Tibial nerve (tissue), 4 donors: ENCODE measurements at regions not wholly inside any gene's neighbourhood (a gene's known extent, or its start where the extent isn't known, plus 50 kb on each side); places are given as distances from the start of the nearest gene placed in this dataset.

Experiments
- DNase-seq, 2 donors: peaks; one replicate each; pipeline ENCODE4 v3.0.0-alpha.2; 2019; ENCODE audit warnings: low spot score in 2 of 2
- H3K27ac ChIP-seq, 4 donors: fragments of 200-600 bp; sonication (generic) in 3 of 4; one replicate each; pipeline ENCODE4 v1.5.1; 2017 to 2019; ENCODE audit warnings: mild to moderate bottlenecking in 1 of 4
- H3K27me3 ChIP-seq, 2 donors: fragments of 200-600 bp; sonication (generic) in 1 of 2; one replicate each; pipeline versions ENCODE4 v1.5.1 to v1.6.0; 2017 to 2019
- H3K36me3 ChIP-seq, 3 donors: fragments of 200-600 bp; sonication (generic); one replicate each; pipeline ENCODE4 v1.5.1; 2018 to 2019
- H3K4me1 ChIP-seq, 4 donors: fragments of 200-600 bp; sonication (generic) in 3 of 4; one replicate each; pipeline ENCODE4 v1.5.1; 2017 to 2019
- H3K4me3 ChIP-seq, 4 donors: fragments of 200-600 bp; sonication (generic) in 3 of 4; one replicate each; pipeline ENCODE4 v1.5.1; 2017 to 2019; ENCODE audit warnings: mild to moderate bottlenecking in 1 of 4, moderate library complexity in 1 of 4
- H3K9me3 ChIP-seq, 4 donors: fragments of 200-600 bp; sonication (generic) in 3 of 4; one replicate each; pipeline ENCODE4 v1.5.1; 2017 to 2019
- CTCF ChIP-seq, 5 experiments: fragments of 200-600 bp in 3 of 5; fragments of 450-650 bp in 2 of 5; sonication (generic) in 3 of 5; IDR thresholded peaks; one replicate each; pipeline ENCODE4 v1.5.1; 2016 to 2019; ENCODE audit warnings: antibody characterized with exemption in 5 of 5, mild to moderate bottlenecking in 3 of 5, moderate library complexity in 2 of 5
- EP300 ChIP-seq, 2 donors: sonication (generic); formaldehyde crosslinking; IDR thresholded peaks; one replicate each; pipeline ENCODE4 v1.6.1; 2017; ENCODE audit warnings: antibody characterized with exemption in 2 of 2, mild to moderate bottlenecking in 1 of 2
- POLR2A ChIP-seq, 2 donors: fragments of 450-650 bp; IDR thresholded peaks; one replicate each; pipeline ENCODE4 v1.6.1; 2017; ENCODE audit warnings: antibody characterized with exemption in 2 of 2, mild to moderate bottlenecking in 2 of 2, moderate library complexity in 2 of 2
- WGBS, 2 donors: methylation state at CpG; one replicate each; pipeline ENCODE4 v1.1.5; 2018; 5-methylcytosine and 5-hydroxymethylcytosine counted together

DNA sequence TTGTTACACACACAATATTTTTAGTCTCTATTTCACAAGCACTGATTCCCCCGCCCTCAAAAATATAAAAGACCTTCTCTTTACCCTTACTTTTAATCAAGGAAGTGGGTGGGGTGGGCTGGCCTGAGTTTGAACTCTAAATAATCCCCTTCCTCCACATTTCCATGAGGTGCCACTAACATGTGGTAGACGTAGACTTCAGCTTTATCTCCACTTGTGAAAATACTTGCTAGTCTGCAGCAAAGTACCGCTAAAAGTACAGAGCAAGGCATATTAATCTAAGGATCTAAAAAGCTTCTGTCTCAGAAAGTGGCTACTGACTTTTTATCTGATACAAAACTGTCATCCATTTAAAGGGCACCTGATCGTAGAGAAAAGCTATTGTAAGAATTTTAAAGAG lies 739.6 kb upstream of the SLC10A2 start:
- H3K4me3 ChIP-seq, result no peak overlapping the region
- H3K4me1 ChIP-seq, result no peaks in the 10 kb centered on the region
- WGBS, 2 donors, result 63 to 64% methylated on average over 4 of the region's 4 CpGs
- DNase-seq, result no peak
- no peaks in the 10 kb centered on the region for H3K36me3 ChIP-seq
- H3K27me3 ChIP-seq, result no peaks in the 10 kb centered on the region
- no peak for TF ChIP-seq POLR2A (IDR thresholded peaks at IDR 0.05)
- TF ChIP-seq EP300 (IDR thresholded peaks at IDR 0.05), result no peak
- no peak for TF ChIP-seq CTCF (IDR thresholded peaks at IDR 0.05)
- no peaks in the 10 kb centered on the region for H3K9me3 ChIP-seq
- H3K27ac ChIP-seq, result no peak overlapping the region

GRCh38 chr13:103803349-103803748 lies 737.1 kb upstream of the SLC10A2 start:
- no peak overlapping the region for H3K4me3 ChIP-seq
- WGBS, 2 donors, result 32% methylated on average over 2 of the region's 2 CpGs
- no peak for DNase-seq
- TF ChIP-seq EP300 (IDR thresholded peaks at IDR 0.05) (no peak), CTCF (IDR thresholded peaks at IDR 0.05) (no peak), POLR2A (IDR thresholded peaks at IDR 0.05) (no peak)
- no peaks in the 10 kb centered on the region for H3K27me3 ChIP-seq
- H3K36me3 ChIP-seq, result no peaks in the 10 kb centered on the region
- no peaks in the 10 kb centered on the region for H3K4me1 ChIP-seq
- H3K9me3 ChIP-seq, result no peaks in the 10 kb centered on the region
- H3K27ac ChIP-seq, result no peak overlapping the region

GRCh38 chr13:103799028-103799427 lies 732.8 kb upstream of the SLC10A2 start:
- WGBS, 2 donors, result 73 to 78% methylated on average over 5 of the region's 5 CpGs
- no peaks in the 10 kb centered on the region for H3K4me1 ChIP-seq
- DNase-seq, result no peak
- H3K27me3 ChIP-seq, result no peaks in the 10 kb centered on the region
- no peak overlapping the region for H3K4me3 ChIP-seq
- no peaks in the 10 kb centered on the region for H3K9me3 ChIP-seq
- no peaks in the 10 kb centered on the region for H3K36me3 ChIP-seq
- no peak for TF ChIP-seq CTCF (IDR thresholded peaks at IDR 0.05)
- no peak for TF ChIP-seq EP300 (IDR thresholded peaks at IDR 0.05)
- TF ChIP-seq POLR2A (IDR thresholded peaks at IDR 0.05), result no peak
- H3K27ac ChIP-seq, result no peak overlapping the region

- no peaks in the 10 kb centered on the region for H3K9me3 ChIP-seq
- TF ChIP-seq EP300 (IDR thresholded peaks at IDR 0.05) (no peak), CTCF (IDR thresholded peaks at IDR 0.05) (no peak), POLR2A (IDR thresholded peaks at IDR 0.05) (no peak)
- WGBS, 2 donors, result 76 to 88% methylated on average over 3 of the region's 3 CpGs
Measured at GRCh38 chr13:103795892-103796478, 729.8 kb upstream of the SLC10A2 start.

GRCh38 chr13:103794526-103794925 lies 728.3 kb upstream of the SLC10A2 start:
- Histone ChIP-seq H3K36me3 (no peaks in the 10 kb centered on the region), H3K4me1 (no peaks in the 10 kb centered on the region)
- 84% methylated on average over 2 of the region's 2 CpGs for WGBS, 2 donors

More at GRCh38 chr13:103795892-103796478, 729.8 kb upstream of the SLC10A2 start:
- H3K4me3 ChIP-seq, result no peak overlapping the region
- H3K27ac ChIP-seq, result no peak overlapping the region
- no peaks in the 10 kb centered on the region for H3K27me3 ChIP-seq
- no peak for DNase-seq
- no peaks in the 10 kb centered on the region for H3K36me3 ChIP-seq
- H3K4me1 ChIP-seq, result no peaks in the 10 kb centered on the region

More at GRCh38 chr13:103794526-103794925, 728.3 kb upstream of the SLC10A2 start:
- no peak overlapping the region for H3K4me3 ChIP-seq
- DNase-seq, result no peak
- H3K27ac ChIP-seq, result no peak overlapping the region
- H3K9me3 ChIP-seq, result no peaks in the 10 kb centered on the region
- no peak for TF ChIP-seq EP300 (IDR thresholded peaks at IDR 0.05)
- no peak for TF ChIP-seq CTCF (IDR thresholded peaks at IDR 0.05)
- no peak for TF ChIP-seq POLR2A (IDR thresholded peaks at IDR 0.05)
- H3K27me3 ChIP-seq, result no peaks in the 10 kb centered on the region
